Panc1 (cell line): ENCODE measurements at regions not wholly inside any gene's neighbourhood (a gene's known extent, or its start where the extent isn't known, plus 50 kb on each side); places are given as distances from the start of the nearest gene placed in this dataset.

Experiments
- ATAC-seq: fragments of 200-7000 bp; cut with Tn5 transposase; 2 replicates; pipeline ENCODE4 v1.9.1; 2020; ENCODE audit warnings: mild to moderate bottlenecking, moderate library complexity
- BruUV-seq: library from RNA; stranded (reverse); fragments of 400-500 nt; replicated peaks from 2 replicates; lab custom pipeline; 2021; lab: Mats Ljungman, UMichigan
- CTCF ChIA-PET: fragments of 300-600 bp; sonication (Branson Sonifier 250); formaldehyde crosslinking; loops from one replicate; lab custom pipeline; 2022; ENCODE audit warnings: antibody characterized with exemption; lab: Charles Lee
- POLR2A ChIA-PET: fragments of 300-600 bp; sonication (Branson Sonifier 250); formaldehyde crosslinking; loops from one replicate; lab custom pipeline; 2022; ENCODE audit warnings: antibody characterized with exemption; lab: Charles Lee
- DNase-seq: peaks from one replicate; pipeline ENCODE4 v3.0.0-alpha.2; 2010; ENCODE audit warnings: low read depth, low spot score
- H3K27ac ChIP-seq: 2 replicates; pipeline ENCODE4 v1.5.1; 2011; ENCODE audit warnings: mild to moderate bottlenecking, low read length, inconsistent platforms
- H3K27me3 ChIP-seq: fragments of 200-500 bp; sonication (Bioruptor generic); 2 replicates; pipeline ENCODE4 v1.6.0; 2014; ENCODE audit warnings: low read length, inconsistent platforms; ENCODE audit not compliant: control insufficient read depth, insufficient read depth
- H3K36me3 ChIP-seq: fragments of 200-500 bp; sonication (Bioruptor generic); 2 replicates; pipeline ENCODE4 v1.5.1; 2014; ENCODE audit warnings: inconsistent platforms, mild to moderate bottlenecking, low read length, moderate library complexity; ENCODE audit not compliant: control insufficient read depth, insufficient read depth
- H3K4me1 ChIP-seq: 2 replicates; pipeline ENCODE4 v1.5.1; 2011; ENCODE audit warnings: inconsistent platforms, mild to moderate bottlenecking, low read length, moderate library complexity; ENCODE audit not compliant: control insufficient read depth, insufficient read depth
- H3K4me3 ChIP-seq, 2 experiments: 2 replicates each; pipeline ENCODE4 v1.5.1; 2011 to 2012; ENCODE audit warnings: low read depth in 2 of 2, low read length in 2 of 2, mild to moderate bottlenecking in 2 of 2, inconsistent platforms in 1 of 2, moderate library complexity in 1 of 2
- H3K9me3 ChIP-seq: fragments of 200-500 bp; sonication (Bioruptor generic); 2 replicates; pipeline ENCODE4 v1.5.1; 2014; ENCODE audit warnings: low read depth, mild to moderate bottlenecking, inconsistent platforms, low read length, moderate library complexity; ENCODE audit not compliant: control insufficient read depth, insufficient read depth
- CTCF ChIP-seq: fragments of 450-650 bp; IDR thresholded peaks from 2 replicates; pipeline ENCODE4 v1.5.1; 2017; ENCODE audit warnings: mild to moderate bottlenecking
- POLR2AphosphoS5 ChIP-seq: IDR thresholded peaks from 2 replicates; pipeline ENCODE4 v1.6.1; 2012; ENCODE audit warnings: mild to moderate bottlenecking, low read depth, low read length, moderate library complexity
- REST ChIP-seq, 2 experiments: IDR thresholded peaks; 2 replicates each; pipeline ENCODE4 v1.6.1; 2011 to 2012; ENCODE audit warnings: low read depth in 2 of 2, control low read depth in 1 of 2, low read length in 1 of 2, mild to moderate bottlenecking in 1 of 2, moderate library complexity in 1 of 2; ENCODE audit not compliant: insufficient read depth in 1 of 2
- SIN3A ChIP-seq: IDR thresholded peaks from 2 replicates; pipeline ENCODE4 v1.6.1; 2012; ENCODE audit warnings: low read depth, mild to moderate bottlenecking, low read length, moderate library complexity, borderline replicate concordance; ENCODE audit not compliant: insufficient read depth
- TCF7L2 ChIP-seq: IDR thresholded peaks from 2 replicates; pipeline ENCODE4 v1.6.1; 2011; ENCODE audit warnings: mild to moderate bottlenecking, low read depth, low read length, inconsistent platforms
- in situ Hi-C: cut with HindIII; loops from 2 replicates; pipeline ENCODE4 v1.10.0; 2016; ENCODE audit warnings: low sequenced_read_pairs, low pct_unique_long_range_greater_than_20kb
- intact Hi-C: fragments of 100-400 bp; cut with micrococcal nuclease; formaldehyde crosslinking; loops from one replicate; pipeline ENCODE4 v1.10.0; 2022; ENCODE audit not compliant: unreplicated experiment

GRCh38 chr15:72888811-72889210 is 105.3 kb upstream of the ADPGK start:
- Histone ChIP-seq H3K27ac (no peak overlapping the region), H3K9me3 (no peaks in the 10 kb centered on the region), H3K4me3 (no peak overlapping the region), H3K36me3 (no peaks in the 10 kb centered on the region), H3K4me1 (no peaks in the 10 kb centered on the region), H3K27me3 (0 out of 2 replicates have a peak, but pooled peaks cover 2% of the 10 kb centered on the region)
- ATAC-seq (no peak), DNase-seq (no peak)
- intact Hi-C loops = no loop called here
- ChIA-PET CTCF (no interaction called here), POLR2A (no interaction called here)
- no TSS peak for BruUV-seq
- in situ Hi-C loops = no loop called here
- TF ChIP-seq CTCF = no peak
- no peak for TF ChIP-seq SIN3A
- TF ChIP-seq TCF7L2 = no peak
- TF ChIP-seq POLR2AphosphoS5 = no peak
- TF ChIP-seq REST (IDR thresholded peaks at IDR 0.05; ENCODE audit: insufficient read depth in 1 of 2, low read depth in 2 of 2, low read length in 1 of 2) = no peak

GRCh38 chr15:72888211-72888610 is 104.7 kb upstream of the ADPGK start:
- in situ Hi-C loops (no loop called here), intact Hi-C loops (no loop called here)
- TF ChIP-seq REST (IDR thresholded peaks at IDR 0.05; ENCODE audit: insufficient read depth in 1 of 2, low read depth in 2 of 2, low read length in 1 of 2) (no peak), POLR2AphosphoS5 (no peak), TCF7L2 (no peak), CTCF (no peak), SIN3A (no peak)
- Histone ChIP-seq H3K27ac (no peak overlapping the region), H3K36me3 (no peaks in the 10 kb centered on the region), H3K4me1 (no peaks in the 10 kb centered on the region), H3K9me3 (no peaks in the 10 kb centered on the region), H3K27me3 (0 out of 2 replicates have a peak, but pooled peaks cover 2% of the 10 kb centered on the region), H3K4me3 (no peak overlapping the region)
- BruUV-seq = no TSS peak
- POLR2A ChIA-PET = no interaction called here
- DNase-seq = no peak
- no peak for ATAC-seq
- CTCF ChIA-PET = no interaction called here
